ENCODE measurements at regions not wholly inside any gene's neighbourhood (a gene's known extent, or its start where the extent isn't known, plus 50 kb on each side); places are given as distances from the start of the nearest gene placed in this dataset.
"Not testable (repeated sequence)": the region's sequence is repeated elsewhere in the genome, so short reads cannot be mapped to it uniquely, and the experiment has no call there.

DNA sequence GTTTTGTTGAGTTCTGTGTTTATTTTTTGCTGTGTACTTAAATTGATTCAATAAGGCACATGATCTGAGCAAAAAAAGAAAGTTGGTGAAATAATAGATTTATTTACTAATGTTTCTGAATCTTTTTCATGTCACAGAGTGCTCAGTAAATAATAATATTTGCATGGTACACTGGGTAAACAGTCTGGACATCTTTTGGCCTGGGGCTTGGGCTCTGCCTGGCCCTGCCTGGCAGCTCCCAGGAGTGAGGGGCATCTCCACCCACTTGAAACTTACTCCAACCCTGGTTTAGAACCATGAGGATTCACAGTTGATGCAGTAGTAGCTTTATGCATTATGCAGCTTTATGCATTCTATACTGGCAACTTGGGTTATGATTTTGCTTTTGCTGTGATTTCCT is 124.2 kb upstream of the SLC4A4 start:
- no peak overlapping the region for H3K27ac Mint-ChIP-seq
- H3K36me3 Mint-ChIP-seq (ENCODE audit: low read depth) = no peaks in the 10 kb centered on the region
- ChIA-PET POLR2A (no interaction called here), CTCF (no interaction called here)
- ATAC-seq = no peak
- H3K4me1 Mint-ChIP-seq (ENCODE audit: low read depth) = no peaks in the 10 kb centered on the region
- DNase-seq = no peak
- H3K27me3 Mint-ChIP-seq (ENCODE audit: low read depth) = peaks cover 16% of the 10 kb centered on the region
- H3K4me3 Mint-ChIP-seq = no peak overlapping the region
- H3K9me3 Mint-ChIP-seq (ENCODE audit: insufficient read depth) = no peaks in the 10 kb centered on the region

DNA sequence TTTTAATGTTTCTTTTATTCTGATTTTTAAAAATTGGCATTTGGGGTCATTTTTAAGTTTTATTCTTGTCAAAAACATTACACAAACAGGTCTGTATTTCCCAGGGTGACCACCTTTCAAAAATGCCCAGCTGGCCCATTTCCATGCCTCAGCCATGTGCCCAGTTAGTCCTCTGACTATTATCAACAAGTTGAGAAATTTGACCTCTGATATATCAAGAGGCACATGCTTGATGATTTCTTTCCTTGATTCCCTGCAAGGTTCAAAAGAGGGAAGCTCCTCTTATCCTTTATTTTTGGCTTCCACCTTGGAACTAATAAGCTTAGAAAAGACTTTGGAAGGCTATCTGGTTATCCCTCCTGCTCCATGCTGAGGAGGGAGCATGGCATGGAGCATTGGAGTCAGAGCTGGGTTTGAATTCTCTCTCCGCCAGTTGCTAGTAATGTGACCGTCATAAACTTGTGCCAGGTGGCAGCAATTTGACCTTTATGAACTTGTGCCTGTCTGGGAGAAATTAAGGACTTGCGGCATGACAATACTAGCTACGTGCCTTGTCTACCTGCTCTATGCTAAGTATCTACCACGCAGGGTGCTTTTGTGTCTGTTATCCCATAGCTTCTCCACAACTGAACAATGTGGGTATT is 122.4 kb upstream of the SLC4A4 start:
- H3K9me3 Mint-ChIP-seq (ENCODE audit: insufficient read depth) = no peaks in the 10 kb centered on the region
- no peaks in the 10 kb centered on the region for H3K4me1 Mint-ChIP-seq (ENCODE audit: low read depth)
- CTCF ChIA-PET = interaction anchor here (1.1 to 1.7 kb wide), 2 partner anchors 13 to 32 kb away, joined by 3 read pairs; no protein-coding TSS in a partner anchor
- ATAC-seq (no peak), DNase-seq (no peak)
- peaks cover 14% of the 10 kb centered on the region for H3K27me3 Mint-ChIP-seq (ENCODE audit: low read depth)
- H3K4me3 Mint-ChIP-seq = no peak overlapping the region
- POLR2A ChIA-PET = no interaction called here
- H3K27ac Mint-ChIP-seq = no peak overlapping the region
- H3K36me3 Mint-ChIP-seq (ENCODE audit: low read depth) = no peaks in the 10 kb centered on the region

- no peak overlapping the region for H3K4me3 Mint-ChIP-seq
- ATAC-seq = no peak
- DNase-seq = no peak
- no peaks in the 10 kb centered on the region for H3K36me3 Mint-ChIP-seq (ENCODE audit: low read depth)
- no peaks in the 10 kb centered on the region for H3K9me3 Mint-ChIP-seq (ENCODE audit: insufficient read depth)
- ChIA-PET POLR2A (no interaction called here), CTCF (interaction anchor here (1.7 kb wide), 1 partner anchor 33 kb away, joined by 3 read pairs; no protein-coding TSS in a partner anchor)
- no peak overlapping the region for H3K27ac Mint-ChIP-seq
- peaks cover 14% of the 10 kb centered on the region for H3K27me3 Mint-ChIP-seq (ENCODE audit: low read depth)
- peaks cover under 1% of the 10 kb centered on the region for H3K4me1 Mint-ChIP-seq (ENCODE audit: low read depth)
These were observed 121.1 kb upstream of the SLC4A4 start for GRCh38 chr4:71217688-71218087.

DNA sequence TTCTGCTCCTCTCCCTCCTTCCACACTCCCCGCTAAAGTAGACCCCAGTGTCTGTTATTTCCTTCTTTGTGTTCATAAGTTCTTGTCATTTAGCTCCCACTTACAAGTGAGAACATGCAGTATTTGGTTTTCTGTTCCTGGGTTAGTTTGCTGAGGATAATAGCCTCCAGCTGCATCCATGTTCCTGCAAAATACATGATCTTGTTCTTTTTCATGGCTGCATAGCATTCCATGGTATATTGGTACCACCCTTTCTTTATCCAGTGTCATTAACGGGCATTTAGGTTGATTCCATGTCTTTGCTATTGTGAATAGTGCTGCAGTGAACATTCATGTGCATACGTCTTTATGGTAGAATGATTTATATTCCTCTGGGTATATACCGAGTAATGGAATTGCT is 118.0 kb upstream of the SLC4A4 start:
- ATAC-seq; H3K27ac Mint-ChIP-seq; H3K36me3 Mint-ChIP-seq (ENCODE audit: low read depth); H3K27me3 Mint-ChIP-seq (ENCODE audit: low read depth); H3K4me3 Mint-ChIP-seq; POLR2A ChIA-PET; H3K4me1 Mint-ChIP-seq (ENCODE audit: low read depth); DNase-seq; H3K9me3 Mint-ChIP-seq (ENCODE audit: insufficient read depth): not testable (repeated sequence)
- CTCF ChIA-PET = interaction anchor here (1.1 kb wide), 1 partner anchor 36 kb away, joined by 3 read pairs; no protein-coding TSS in a partner anchor

GRCh38 chr4:71221510-71222466 is 117.0 kb upstream of the SLC4A4 start:
- H3K9me3 Mint-ChIP-seq (ENCODE audit: insufficient read depth) = no peaks in the 10 kb centered on the region
- ChIA-PET POLR2A (no interaction called here), CTCF (interaction anchor here (1.1 kb wide), 1 partner anchor 37 kb away, joined by 3 read pairs; no protein-coding TSS in a partner anchor)
- no peaks in the 10 kb centered on the region for H3K36me3 Mint-ChIP-seq (ENCODE audit: low read depth)
- ATAC-seq (no peak), DNase-seq (no peak)
- H3K4me3 Mint-ChIP-seq = no peak overlapping the region
- peaks cover 4% of the 10 kb centered on the region for H3K4me1 Mint-ChIP-seq (ENCODE audit: low read depth)
- H3K27ac Mint-ChIP-seq = no peak overlapping the region
- H3K27me3 Mint-ChIP-seq (ENCODE audit: low read depth) = peaks cover 9% of the 10 kb centered on the region

DNA sequence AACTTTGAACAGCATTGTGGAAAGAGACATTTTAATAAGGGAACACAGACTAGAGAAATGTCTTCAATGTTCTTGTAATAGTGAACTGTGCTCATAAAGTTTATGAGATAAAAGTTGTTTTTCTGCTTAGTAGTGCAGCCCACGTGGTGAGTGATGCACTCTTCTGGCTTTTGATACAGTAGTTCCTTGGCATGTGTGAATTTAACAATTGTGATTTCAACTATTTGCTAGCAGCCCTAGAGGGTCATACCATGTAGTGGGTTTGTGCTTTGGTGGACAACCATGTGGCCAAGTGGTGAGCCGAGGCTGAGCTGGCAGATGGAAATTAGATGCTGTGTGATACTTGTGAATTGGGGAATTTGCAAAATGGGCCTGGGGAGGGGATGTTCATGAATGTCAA is 116.2 kb upstream of the SLC4A4 start:
- Mint-ChIP-seq H3K36me3 (ENCODE audit: low read depth) (no peaks in the 10 kb centered on the region), H3K27ac (no peak overlapping the region), H3K27me3 (ENCODE audit: low read depth) (peaks cover 12% of the 10 kb centered on the region), H3K4me1 (ENCODE audit: low read depth) (peaks cover 4% of the 10 kb centered on the region), H3K9me3 (ENCODE audit: insufficient read depth) (no peaks in the 10 kb centered on the region), H3K4me3 (no peak overlapping the region)
- POLR2A ChIA-PET = no interaction called here
- ATAC-seq (no peak), DNase-seq (no peak)
- CTCF ChIA-PET = no interaction called here

DNA sequence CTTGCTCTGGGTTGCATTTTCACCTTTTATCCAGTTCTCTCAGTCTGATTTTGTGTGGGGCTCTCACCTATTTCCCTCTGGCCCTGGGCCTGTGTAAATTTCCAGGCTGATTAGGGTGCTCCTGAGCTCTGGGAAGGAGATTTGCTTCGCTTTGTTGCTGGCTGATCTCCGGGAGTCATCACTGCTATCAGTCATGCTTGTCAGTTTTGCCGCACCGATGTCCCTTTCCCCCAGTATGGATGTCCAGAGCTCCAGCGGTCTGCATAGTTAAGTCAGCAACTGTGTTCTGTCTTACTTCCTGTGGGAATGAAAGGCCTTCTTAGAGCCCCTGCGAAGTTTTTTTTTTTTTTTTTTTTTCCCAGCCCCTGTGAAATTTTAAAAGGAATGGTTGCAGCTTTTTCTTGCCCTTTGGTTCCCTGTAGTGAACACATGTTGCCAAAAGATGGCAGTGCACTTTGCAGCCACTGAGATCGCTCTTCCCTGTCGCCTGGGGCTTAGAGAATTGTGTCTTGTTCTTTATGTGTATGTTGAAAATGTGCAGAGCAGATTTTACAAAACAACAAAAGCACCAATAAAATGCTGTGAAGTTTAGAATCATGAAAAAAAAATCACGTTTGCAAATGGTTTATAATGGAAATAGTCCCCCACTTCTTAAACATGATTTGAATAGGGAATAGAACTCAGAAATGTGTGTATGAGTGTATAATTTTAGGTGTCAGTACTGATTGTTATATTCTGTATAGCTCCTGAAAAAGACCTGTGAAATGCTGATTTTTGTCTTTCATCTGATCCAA is 109.1 kb upstream of the SLC4A4 start:
- H3K27ac Mint-ChIP-seq = no peak overlapping the region
- H3K4me1 Mint-ChIP-seq (ENCODE audit: low read depth) = no peaks in the 10 kb centered on the region
- H3K4me3 Mint-ChIP-seq = no peak overlapping the region
- POLR2A ChIA-PET = no interaction called here
- CTCF ChIA-PET = interaction anchor here (0.7 to 2.1 kb wide), 4 partner anchors 9 to 483 kb away, joined by 3 to 9 read pairs (median 4); no protein-coding TSS in a partner anchor
- no peak for ATAC-seq
- H3K9me3 Mint-ChIP-seq (ENCODE audit: insufficient read depth) = no peaks in the 10 kb centered on the region
- no peak for DNase-seq
- peaks cover 16% of the 10 kb centered on the region for H3K27me3 Mint-ChIP-seq (ENCODE audit: low read depth)
- H3K36me3 Mint-ChIP-seq (ENCODE audit: low read depth) = no peaks in the 10 kb centered on the region

DNA sequence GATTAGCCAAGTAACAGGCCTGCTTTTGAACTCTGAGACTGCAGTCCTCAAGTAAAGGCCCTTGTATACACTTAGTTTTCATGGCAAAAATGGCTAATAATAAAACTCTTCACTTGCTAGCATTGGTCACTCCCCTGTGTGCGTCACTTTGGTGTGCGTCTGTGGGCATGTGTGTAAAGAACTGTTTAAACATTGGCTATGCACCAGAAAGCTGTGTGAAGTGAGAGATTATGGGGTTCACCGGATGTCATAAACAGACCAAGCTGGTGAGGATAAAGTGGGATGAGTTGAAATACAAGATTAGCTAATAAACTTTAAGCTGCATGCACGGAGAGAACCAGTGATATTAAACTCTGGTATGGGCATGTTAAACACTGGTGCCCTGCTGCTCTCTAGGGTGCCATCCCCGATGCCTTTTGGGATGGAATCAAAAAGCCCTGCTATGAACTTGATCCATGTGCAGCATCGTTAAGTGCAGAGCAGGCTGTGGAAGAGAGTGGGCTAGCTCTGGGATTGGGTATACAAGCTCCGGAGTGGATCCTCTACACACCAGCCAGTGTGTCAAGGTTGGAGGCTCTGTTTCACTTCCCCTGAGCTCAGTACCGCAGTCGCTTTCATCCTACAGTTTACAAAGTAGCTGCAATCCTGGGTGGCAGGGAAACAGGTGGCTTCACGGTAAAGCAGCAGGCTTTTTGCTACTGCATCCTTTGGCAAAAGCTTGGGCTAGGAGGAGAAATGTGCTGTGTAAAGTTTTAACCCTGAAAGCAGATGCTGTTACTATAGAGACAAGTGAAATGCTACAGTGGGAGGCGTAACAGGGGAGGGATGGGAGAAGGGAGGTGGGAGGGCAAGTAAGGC is 108.3 kb upstream of the SLC4A4 start:
- H3K9me3 Mint-ChIP-seq (ENCODE audit: insufficient read depth) = no peaks in the 10 kb centered on the region
- no peak overlapping the region for H3K27ac Mint-ChIP-seq
- ATAC-seq (no peak), DNase-seq (no peak)
- H3K4me3 Mint-ChIP-seq = no peak overlapping the region
- no peaks in the 10 kb centered on the region for H3K4me1 Mint-ChIP-seq (ENCODE audit: low read depth)
- CTCF ChIA-PET = interaction anchor here (2.1 kb wide), 1 partner anchor 482 kb away, joined by 9 read pairs; no protein-coding TSS in a partner anchor
- no peaks in the 10 kb centered on the region for H3K36me3 Mint-ChIP-seq (ENCODE audit: low read depth)
- H3K27me3 Mint-ChIP-seq (ENCODE audit: low read depth) = peaks cover 18% of the 10 kb centered on the region
- POLR2A ChIA-PET = no interaction called here

GRCh38 chr4:71231129-71232055 is 107.4 kb upstream of the SLC4A4 start:
- CTCF ChIA-PET = no interaction called here
- ATAC-seq (no peak), DNase-seq (no peak)
- no peak overlapping the region for H3K27ac Mint-ChIP-seq
- no peaks in the 10 kb centered on the region for H3K36me3 Mint-ChIP-seq (ENCODE audit: low read depth)
- no peaks in the 10 kb centered on the region for H3K4me1 Mint-ChIP-seq (ENCODE audit: low read depth)
- POLR2A ChIA-PET = no interaction called here
- H3K27me3 Mint-ChIP-seq (ENCODE audit: low read depth) = peaks cover 21% of the 10 kb centered on the region
- no peaks in the 10 kb centered on the region for H3K9me3 Mint-ChIP-seq (ENCODE audit: insufficient read depth)
- H3K4me3 Mint-ChIP-seq = no peak overlapping the region

GRCh38 chr4:71232056-71232430 is 106.8 kb upstream of the SLC4A4 start:
- peaks cover 19% of the 10 kb centered on the region for H3K27me3 Mint-ChIP-seq (ENCODE audit: low read depth)
- H3K9me3 Mint-ChIP-seq (ENCODE audit: insufficient read depth) = no peaks in the 10 kb centered on the region
- no peak overlapping the region for H3K27ac Mint-ChIP-seq
- POLR2A ChIA-PET = no interaction called here
- CTCF ChIA-PET = no interaction called here
- no peak overlapping the region for H3K4me3 Mint-ChIP-seq
- ATAC-seq (no peak), DNase-seq (no peak)
- no peaks in the 10 kb centered on the region for H3K36me3 Mint-ChIP-seq (ENCODE audit: low read depth)
- H3K4me1 Mint-ChIP-seq (ENCODE audit: low read depth) = no peaks in the 10 kb centered on the region
